Upper lobe of left lung (tissue), 6 donors: ENCODE measurements at regions not wholly inside any gene's neighbourhood (a gene's known extent, or its start where the extent isn't known, plus 50 kb on each side); places are given as distances from the start of the nearest gene placed in this dataset.

Source experiments
- ATAC-seq, 2 donors: fragments of 200-7000 bp; cut with Tn5 transposase; one replicate each; pipeline ENCODE4 v1.9.1; 2022; ENCODE audit warnings: mild to moderate bottlenecking in 2 of 2, moderate library complexity in 2 of 2; ENCODE audit not compliant: low FRiP score in 2 of 2
- DNase-seq, 2 donors: peaks; one replicate each; pipeline ENCODE4 v3.0.0-alpha.2; 2019 to 2020
- H3K27ac ChIP-seq, 4 donors: fragments of 200-600 bp; sonication (generic); one replicate each; pipeline ENCODE4 v1.5.1; 2016 to 2019
- H3K27me3 ChIP-seq, 4 donors: fragments of 200-600 bp; sonication (generic); one replicate each; pipeline ENCODE4 v1.5.1; 2017 to 2019
- H3K36me3 ChIP-seq, 4 donors: fragments of 200-600 bp; sonication (generic); one replicate each; pipeline ENCODE4 v1.5.1; 2016 to 2019
- H3K4me1 ChIP-seq, 4 donors: fragments of 200-600 bp; sonication (generic); one replicate each; pipeline ENCODE4 v1.5.1; 2018 to 2019
- H3K4me3 ChIP-seq, 4 donors: fragments of 200-600 bp; sonication (generic); one replicate each; pipeline ENCODE4 v1.5.1; 2017 to 2019; ENCODE audit warnings: mild to moderate bottlenecking in 2 of 4, moderate library complexity in 1 of 4
- H3K9me3 ChIP-seq, 4 donors: fragments of 200-600 bp; sonication (generic); one replicate each; pipeline ENCODE4 v1.5.1; 2018 to 2019
- CTCF ChIP-seq, 6 experiments: fragments of 450-650 bp in 4 of 6; fragments of 200-600 bp in 2 of 6; sonication (generic) in 2 of 6; IDR thresholded peaks; one replicate each; pipeline ENCODE4 v1.5.1; 2016 to 2019; ENCODE audit warnings: antibody characterized with exemption in 6 of 6
- EP300 ChIP-seq, 4 donors: sonication (generic); formaldehyde crosslinking; IDR thresholded peaks; one replicate each; pipeline ENCODE4 v1.5.1; 2017; ENCODE audit warnings: antibody characterized with exemption in 4 of 4, control low read depth in 2 of 4
- POLR2A ChIP-seq, 4 donors: fragments of 450-650 bp; IDR thresholded peaks; one replicate each; pipeline ENCODE4 v1.5.1; 2016 to 2017; ENCODE audit warnings: antibody characterized with exemption in 4 of 4, mild to moderate bottlenecking in 2 of 4
- POLR2AphosphoS5 ChIP-seq, 2 donors: sonication (generic); formaldehyde crosslinking; IDR thresholded peaks; one replicate each; pipeline ENCODE4 v1.5.1; 2017; ENCODE audit warnings: antibody characterized with exemption in 2 of 2
- WGBS, 2 donors: methylation state at CpG; one replicate each; pipeline ENCODE4 v1.1.5; 2017 to 2018; 5-methylcytosine and 5-hydroxymethylcytosine counted together
- donor health status: DM: no; HTN: no; CAD: no; lungs with moderate emphysema.
- donor health status: DM: no; HTN: yes; CAD: no; lungs with severe emphysema.

- Histone ChIP-seq H3K4me1 (peaks cover 0 to 3% (median 0%) of the 10 kb centered on the region in 4 donors), H3K36me3 (no peaks in the 10 kb centered on the region), H3K27me3 (no peaks in the 10 kb centered on the region), H3K4me3 (no peak overlapping the region), H3K9me3 (peaks cover 0 to 6% (median 0%) of the 10 kb centered on the region in 4 donors), H3K27ac (no peak overlapping the region)
- peak in 1 of 2 donors; percentile 27 for ATAC-seq
- WGBS, 2 donors, result 40 to 48% methylated on average over 9 of the region's 9 CpGs
- DNase-seq, result no peak
- no peak for TF ChIP-seq EP300 (IDR thresholded peaks at IDR 0.05)
- no peak for TF ChIP-seq CTCF (IDR thresholded peaks at IDR 0.05)
- TF ChIP-seq POLR2A (IDR thresholded peaks at IDR 0.05), result no peak
- no peak for TF ChIP-seq POLR2AphosphoS5 (IDR thresholded peaks at IDR 0.05)
Measured at GRCh38 chr6:45830441-45831139, 185.1 kb downstream of the CLIC5 start.

- H3K4me1 ChIP-seq, result peaks cover 0 to 3% (median 0%) of the 10 kb centered on the region in 4 donors
- no peak for ATAC-seq
- TF ChIP-seq POLR2A (IDR thresholded peaks at IDR 0.05) (no peak), EP300 (IDR thresholded peaks at IDR 0.05) (no peak), CTCF (IDR thresholded peaks at IDR 0.05) (no peak), POLR2AphosphoS5 (IDR thresholded peaks at IDR 0.05) (no peak)
Measured at GRCh38 chr6:45829873-45830272, 185.8 kb downstream of the CLIC5 start.

GRCh38 chr6:45827952-45828530, 187.6 kb downstream of the CLIC5 start:
- peaks cover 0 to 3% (median 0%) of the 10 kb centered on the region in 4 donors for H3K4me1 ChIP-seq
- H3K4me3 ChIP-seq, result no peak overlapping the region
- whole genome bisulfite sequencing, 2 donors, result 84% methylated on average over 7 of the region's 7 CpGs
- TF ChIP-seq POLR2A (IDR thresholded peaks at IDR 0.05) (no peak), POLR2AphosphoS5 (IDR thresholded peaks at IDR 0.05) (no peak), EP300 (IDR thresholded peaks at IDR 0.05) (no peak), CTCF (IDR thresholded peaks at IDR 0.05) (no peak)
- no peaks in the 10 kb centered on the region for H3K27me3 ChIP-seq
- no peak for ATAC-seq
- no peaks in the 10 kb centered on the region for H3K36me3 ChIP-seq
- no peak for DNase-seq
- H3K9me3 ChIP-seq, result peaks cover 0 to 6% (median 0%) of the 10 kb centered on the region in 4 donors
- H3K27ac ChIP-seq, result no peak overlapping the region

More at GRCh38 chr6:45829873-45830272, 185.8 kb downstream of the CLIC5 start:
- H3K9me3 ChIP-seq, result peaks cover 0 to 6% (median 0%) of the 10 kb centered on the region in 4 donors
- no peaks in the 10 kb centered on the region for H3K36me3 ChIP-seq
- WGBS, 2 donors, result 81 to 88% methylated on average over 1 of the region's 1 CpG
- no peaks in the 10 kb centered on the region for H3K27me3 ChIP-seq
- H3K27ac ChIP-seq, result no peak overlapping the region
- no peak overlapping the region for H3K4me3 ChIP-seq
- no peak for DNase-seq

GRCh38 chr6:45822873-45823272, 192.8 kb downstream of the CLIC5 start:
- ATAC-seq (no peak), DNase-seq (no peak)
- Histone ChIP-seq H3K4me1 (no peaks in the 10 kb centered on the region), H3K27me3 (no peaks in the 10 kb centered on the region), H3K4me3 (no peak overlapping the region), H3K27ac (no peak overlapping the region), H3K36me3 (no peaks in the 10 kb centered on the region), H3K9me3 (no peaks in the 10 kb centered on the region)
- no peak for TF ChIP-seq EP300 (IDR thresholded peaks at IDR 0.05)
- no peak for TF ChIP-seq POLR2AphosphoS5 (IDR thresholded peaks at IDR 0.05)
- TF ChIP-seq CTCF (IDR thresholded peaks at IDR 0.05), result no peak
- TF ChIP-seq POLR2A (IDR thresholded peaks at IDR 0.05), result no peak
- 80 to 87% methylated on average over 4 of the region's 4 CpGs for WGBS, 2 donors
